Neural cell (in vitro differentiated cells): ENCODE measurements at regions not wholly inside any gene's neighbourhood (a gene's known extent, or its start where the extent isn't known, plus 50 kb on each side); places are given as distances from the start of the nearest gene placed in this dataset.

Experiments
- EZH2 ChIP-seq: fragments of 200-600, 300-800 bp; shearing (Covaris generic), sonication (generic); IDR thresholded peaks from 2 replicates; pipeline ENCODE4 v1.6.1; 2014; ENCODE audit warnings: antibody characterized with exemption, low read length, borderline replicate concordance, mild to moderate bottlenecking; ENCODE audit not compliant: insufficient read depth, poor library complexity, severe bottlenecking
- MXI1 ChIP-seq: fragments of 450-650 bp; conservative IDR thresholded peaks from 2 replicates; pipeline ENCODE4 v1.6.1; 2014; ENCODE audit warnings: antibody characterized with exemption, mild to moderate bottlenecking; ENCODE audit not compliant: poor library complexity, severe bottlenecking
- POLR2AphosphoS5 ChIP-seq: IDR thresholded peaks from 2 replicates; pipeline ENCODE4 v1.6.1; 2012
- RAD21 ChIP-seq: fragments of 450-650 bp; conservative IDR thresholded peaks from 2 replicates; pipeline ENCODE4 v1.6.1; 2014; ENCODE audit warnings: antibody characterized with exemption, mild to moderate bottlenecking, moderate library complexity
- TAF1 ChIP-seq: IDR thresholded peaks from 2 replicates; pipeline ENCODE4 v1.6.1; 2012; ENCODE audit warnings: low read depth
- TF ChIP-seq, protein P1 (sequence below): IDR thresholded peaks from 2 replicates; pipeline ENCODE4 v1.6.1; 2012; ENCODE audit warnings: borderline replicate concordance
- TF ChIP-seq, protein P2 (sequence below): fragments of 450-650 bp; IDR thresholded peaks from 2 replicates; pipeline ENCODE4 v1.5.1; 2014; ENCODE audit warnings: antibody characterized with exemption, mild to moderate bottlenecking, moderate library complexity; ENCODE audit not compliant: poor library complexity, severe bottlenecking

DNA sequence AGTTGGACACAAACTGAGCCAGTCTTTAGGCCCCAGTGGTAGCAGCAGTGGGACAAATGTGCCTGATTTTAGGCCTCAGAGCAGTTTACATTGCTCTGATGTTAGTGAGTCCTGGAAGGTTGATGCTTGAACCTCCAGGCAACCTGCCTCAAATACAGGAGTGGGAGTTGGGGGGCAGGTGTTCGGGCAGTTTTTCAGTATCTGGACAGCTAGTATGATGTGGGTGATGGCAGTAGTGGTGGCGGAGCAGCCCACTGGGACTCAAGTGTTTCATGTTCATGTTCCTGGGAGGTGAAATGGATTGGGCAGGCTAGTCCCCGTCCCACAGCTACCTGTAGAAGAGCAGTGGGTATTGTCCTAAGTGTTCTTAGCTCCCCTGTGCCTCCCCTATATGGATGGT is 857.8 kb downstream of the JRKL start:
- TF ChIP-seq TAF1 (no peak), POLR2AphosphoS5 (no peak), RAD21 (no peak), EZH2 (no peak), MXI1 (no peak)
- TF ChIP-seq, protein P1, sequence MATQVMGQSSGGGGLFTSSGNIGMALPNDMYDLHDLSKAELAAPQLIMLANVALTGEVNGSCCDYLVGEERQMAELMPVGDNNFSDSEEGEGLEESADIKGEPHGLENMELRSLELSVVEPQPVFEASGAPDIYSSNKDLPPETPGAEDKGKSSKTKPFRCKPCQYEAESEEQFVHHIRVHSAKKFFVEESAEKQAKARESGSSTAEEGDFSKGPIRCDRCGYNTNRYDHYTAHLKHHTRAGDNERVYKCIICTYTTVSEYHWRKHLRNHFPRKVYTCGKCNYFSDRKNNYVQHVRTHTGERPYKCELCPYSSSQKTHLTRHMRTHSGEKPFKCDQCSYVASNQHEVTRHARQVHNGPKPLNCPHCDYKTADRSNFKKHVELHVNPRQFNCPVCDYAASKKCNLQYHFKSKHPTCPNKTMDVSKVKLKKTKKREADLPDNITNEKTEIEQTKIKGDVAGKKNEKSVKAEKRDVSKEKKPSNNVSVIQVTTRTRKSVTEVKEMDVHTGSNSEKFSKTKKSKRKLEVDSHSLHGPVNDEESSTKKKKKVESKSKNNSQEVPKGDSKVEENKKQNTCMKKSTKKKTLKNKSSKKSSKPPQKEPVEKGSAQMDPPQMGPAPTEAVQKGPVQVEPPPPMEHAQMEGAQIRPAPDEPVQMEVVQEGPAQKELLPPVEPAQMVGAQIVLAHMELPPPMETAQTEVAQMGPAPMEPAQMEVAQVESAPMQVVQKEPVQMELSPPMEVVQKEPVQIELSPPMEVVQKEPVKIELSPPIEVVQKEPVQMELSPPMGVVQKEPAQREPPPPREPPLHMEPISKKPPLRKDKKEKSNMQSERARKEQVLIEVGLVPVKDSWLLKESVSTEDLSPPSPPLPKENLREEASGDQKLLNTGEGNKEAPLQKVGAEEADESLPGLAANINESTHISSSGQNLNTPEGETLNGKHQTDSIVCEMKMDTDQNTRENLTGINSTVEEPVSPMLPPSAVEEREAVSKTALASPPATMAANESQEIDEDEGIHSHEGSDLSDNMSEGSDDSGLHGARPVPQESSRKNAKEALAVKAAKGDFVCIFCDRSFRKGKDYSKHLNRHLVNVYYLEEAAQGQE = no peak
- TF ChIP-seq, protein P2, sequence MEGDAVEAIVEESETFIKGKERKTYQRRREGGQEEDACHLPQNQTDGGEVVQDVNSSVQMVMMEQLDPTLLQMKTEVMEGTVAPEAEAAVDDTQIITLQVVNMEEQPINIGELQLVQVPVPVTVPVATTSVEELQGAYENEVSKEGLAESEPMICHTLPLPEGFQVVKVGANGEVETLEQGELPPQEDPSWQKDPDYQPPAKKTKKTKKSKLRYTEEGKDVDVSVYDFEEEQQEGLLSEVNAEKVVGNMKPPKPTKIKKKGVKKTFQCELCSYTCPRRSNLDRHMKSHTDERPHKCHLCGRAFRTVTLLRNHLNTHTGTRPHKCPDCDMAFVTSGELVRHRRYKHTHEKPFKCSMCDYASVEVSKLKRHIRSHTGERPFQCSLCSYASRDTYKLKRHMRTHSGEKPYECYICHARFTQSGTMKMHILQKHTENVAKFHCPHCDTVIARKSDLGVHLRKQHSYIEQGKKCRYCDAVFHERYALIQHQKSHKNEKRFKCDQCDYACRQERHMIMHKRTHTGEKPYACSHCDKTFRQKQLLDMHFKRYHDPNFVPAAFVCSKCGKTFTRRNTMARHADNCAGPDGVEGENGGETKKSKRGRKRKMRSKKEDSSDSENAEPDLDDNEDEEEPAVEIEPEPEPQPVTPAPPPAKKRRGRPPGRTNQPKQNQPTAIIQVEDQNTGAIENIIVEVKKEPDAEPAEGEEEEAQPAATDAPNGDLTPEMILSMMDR = no peak
